K562 (cell line): ENCODE measurements at regions not wholly inside any gene's neighbourhood (a gene's known extent, or its start where the extent isn't known, plus 50 kb on each side); places are given as distances from the start of the nearest gene placed in this dataset.
A peak's percentile ranks its signal among the peaks of the same experiment; 100 is the strongest.

ENCODE experiments used
- ARID1B ChIP-seq: fragments of 450-650 bp; IDR thresholded peaks from 2 replicates; pipeline ENCODE4 v1.6.1; 2016; ENCODE audit warnings: antibody characterized with exemption, mild to moderate bottlenecking, inconsistent platforms
- DIDO1 ChIP-seq: fragments of 450-650 bp; IDR thresholded peaks from 2 replicates; pipeline ENCODE4 v1.6.1; 2016; ENCODE audit warnings: low read depth, missing biosample characterization, missing genetic modification characterization
- ETV6 ChIP-seq, 3 experiments: fragments of 150-350 bp in 1 of 3; sonication (generic) in 1 of 3; formaldehyde crosslinking in 1 of 3; IDR thresholded peaks; 2 replicates each; pipeline versions ENCODE4 v1.6.1 to v1.8.0; 2014 to 2022; ENCODE audit warnings: borderline replicate concordance in 2 of 3, low read depth in 2 of 3, antibody characterized with exemption in 1 of 3, low read length in 1 of 3, mild to moderate bottlenecking in 1 of 3, missing genetic modification reagents in 1 of 3
- HMGXB4 ChIP-seq: sonication (generic); formaldehyde crosslinking; IDR thresholded peaks from 2 replicates; pipeline ENCODE4 v1.8.1; 2023; ENCODE audit warnings: mild to moderate bottlenecking, missing genetic modification reagents
- PML ChIP-seq: IDR thresholded peaks from 2 replicates; pipeline ENCODE4 v1.6.1; 2012; ENCODE audit warnings: low read length, inconsistent platforms
- ZBTB40 ChIP-seq, 2 experiments: fragments of 450-650 bp in 1 of 2; sonication (generic) in 1 of 2; formaldehyde crosslinking in 1 of 2; IDR thresholded peaks; 2 replicates each; pipeline versions ENCODE4 v1.7.1 to v1.9.0; 2016 to 2022; ENCODE audit warnings: inconsistent platforms in 1 of 2, mild to moderate bottlenecking in 1 of 2, missing genetic modification reagents in 1 of 2
- ZFP30 ChIP-seq: fragments of 250-450 bp; sonication (Bioruptor Pico); IDR thresholded peaks from 2 replicates; pipeline ENCODE4 v1.8.0; 2022; ENCODE audit warnings: moderate library complexity, mild to moderate bottlenecking, inconsistent platforms, borderline replicate concordance
- ZFP91 ChIP-seq: sonication (generic); formaldehyde crosslinking; IDR thresholded peaks from 2 replicates; pipeline ENCODE4 v1.8.0; 2022; ENCODE audit warnings: mild to moderate bottlenecking, missing genetic modification reagents
- ZNF133 ChIP-seq: fragments of 250-450 bp; sonication (Bioruptor Pico); IDR thresholded peaks from 2 replicates; pipeline ENCODE4 v1.4.0; 2020; ENCODE audit warnings: mild to moderate bottlenecking
- ZNF76 ChIP-seq: fragments of 250-450 bp; sonication (Bioruptor Pico); IDR thresholded peaks from 2 replicates; pipeline ENCODE4 v1.4.0; 2020; ENCODE audit warnings: mild to moderate bottlenecking, moderate library complexity, borderline replicate concordance

- TF ChIP-seq ZBTB40 (IDR thresholded peaks at IDR 0.05) (no peak; the same call in 1 of the 2 replicates), ZBTB40 (CRISPR knock-in tag; IDR thresholded peaks at IDR 0.05) (no peak), HMGXB4 (0 out of 2 replicates have a peak, but pooled peaks have one; percentile 8), ZNF76 (CRISPR knock-in tag) (no peak), ARID1B (no peak), ZFP30 (CRISPR knock-in tag) (no peak), PML (no peak), DIDO1 (tag) (no peak), ZFP91 (CRISPR knock-in tag) (no peak), ETV6 (IDR thresholded peaks at IDR 0.05; ENCODE audit: borderline replicate concordance in 1 of 2, low read depth in 2 of 2, low read length in 1 of 2) (no peak), ETV6 (CRISPR knock-in tag; IDR thresholded peaks at IDR 0.05; ENCODE audit: borderline replicate concordance) (no peak), ZNF133 (no peak)
Observed at GRCh38 chr5:8456846-8457186, 587.9 kb downstream of the MTRR start (continued).
